ENCODE measurements at regions not wholly inside any gene's neighbourhood (a gene's known extent, or its start where the extent isn't known, plus 50 kb on each side); places are given as distances from the start of the nearest gene placed in this dataset.
"Not testable (repeated sequence)": the region's sequence is repeated elsewhere in the genome, so short reads cannot be mapped to it uniquely, and the experiment has no call there.

DNA sequence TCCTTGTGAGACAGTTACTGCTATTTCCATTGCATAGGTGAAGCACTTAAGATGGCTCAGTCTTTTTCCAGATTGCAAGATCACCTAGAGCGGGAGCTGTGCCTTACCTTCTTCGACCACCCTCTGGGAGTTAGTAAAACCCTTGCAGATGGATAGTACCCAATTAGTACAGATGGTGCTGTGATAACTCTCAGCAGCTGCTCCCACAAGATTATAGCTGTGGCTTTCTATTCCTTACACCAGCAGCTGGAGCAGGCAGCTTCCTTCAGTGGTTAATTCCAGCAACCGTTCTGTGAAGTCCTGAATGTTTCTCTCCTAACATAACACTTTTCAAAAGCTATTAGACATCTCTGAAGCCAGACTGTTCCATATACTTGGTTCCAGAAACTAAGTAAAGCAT, 796.8 kb downstream of the XPNPEP1 start:
- in situ Hi-C loops (cut with HindIII; ENCODE audit: low sequenced_read_pairs), result no loop called here

GRCh38 chr10:109126016-109126415, 797.3 kb downstream of the XPNPEP1 start:
- in situ Hi-C loops (cut with HindIII; ENCODE audit: low sequenced_read_pairs), result no loop called here

- in situ Hi-C loops (cut with HindIII; ENCODE audit: low sequenced_read_pairs), result no loop called here
Measured at GRCh38 chr10:109115179-109115578, 808.1 kb downstream of the XPNPEP1 start.

DNA sequence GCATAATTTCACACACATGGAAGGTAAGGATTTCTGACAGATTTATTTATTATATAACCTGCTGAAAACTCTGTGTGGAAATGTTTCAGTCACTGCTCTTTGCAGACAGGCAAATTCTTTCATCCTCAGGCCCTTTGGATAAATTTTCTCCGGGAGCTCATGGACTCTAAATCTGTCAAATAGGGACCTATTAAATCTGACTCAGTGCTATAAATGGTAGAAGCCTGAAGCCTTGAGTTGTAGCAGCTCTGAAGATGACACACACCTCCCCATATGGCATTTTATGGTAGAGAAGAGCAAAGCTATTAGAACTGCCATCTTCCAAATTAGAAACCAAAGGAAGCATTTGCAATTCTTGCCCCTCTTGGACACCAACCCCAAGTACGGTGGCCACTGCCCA, 808.7 kb downstream of the XPNPEP1 start:
- in situ Hi-C loops (cut with HindIII; ENCODE audit: low sequenced_read_pairs), result no loop called here

GRCh38 chr10:109106604-109107003, 816.7 kb downstream of the XPNPEP1 start:
- in situ Hi-C loops (cut with HindIII; ENCODE audit: low sequenced_read_pairs), result no loop called here

GRCh38 chr10:109105725-109106124, 817.6 kb downstream of the XPNPEP1 start:
- in situ Hi-C loops (cut with HindIII; ENCODE audit: low sequenced_read_pairs), result no loop called here

- in situ Hi-C loops (cut with HindIII; ENCODE audit: low sequenced_read_pairs), result no loop called here
Measured at GRCh38 chr10:109104806-109105205, 818.5 kb downstream of the XPNPEP1 start.

- in situ Hi-C loops (cut with HindIII; ENCODE audit: low sequenced_read_pairs), result no loop called here
Measured at GRCh38 chr10:109103278-109103677, 820.0 kb downstream of the XPNPEP1 start.

- in situ Hi-C loops (cut with HindIII; ENCODE audit: low sequenced_read_pairs), result no loop called here
Measured at GRCh38 chr10:109089779-109090178, 833.5 kb downstream of the XPNPEP1 start.

DNA sequence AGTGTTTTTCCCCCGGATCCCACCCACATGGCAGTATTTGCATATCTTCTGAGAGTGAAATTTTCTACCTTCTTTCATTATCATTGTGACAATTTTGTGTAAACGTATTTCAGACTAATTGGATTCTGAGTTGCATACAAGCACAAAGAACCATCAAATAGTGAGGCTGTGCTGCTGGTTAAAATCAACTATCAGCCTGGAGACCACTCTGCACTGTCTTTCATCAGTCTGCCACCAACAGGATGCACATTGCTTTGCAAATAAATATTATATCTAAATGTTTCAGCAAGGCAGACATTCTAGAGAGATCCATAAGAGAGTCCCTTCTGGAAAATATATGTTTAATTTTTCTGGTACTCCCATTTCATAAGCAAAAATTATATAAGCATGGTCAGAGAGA, 851.8 kb downstream of the XPNPEP1 start:
- in situ Hi-C loops (cut with HindIII; ENCODE audit: low sequenced_read_pairs), result no loop called here

GRCh38 chr10:109070492-109070891, 852.8 kb downstream of the XPNPEP1 start:
- in situ Hi-C loops (cut with HindIII; ENCODE audit: low sequenced_read_pairs), result no loop called here

DNA sequence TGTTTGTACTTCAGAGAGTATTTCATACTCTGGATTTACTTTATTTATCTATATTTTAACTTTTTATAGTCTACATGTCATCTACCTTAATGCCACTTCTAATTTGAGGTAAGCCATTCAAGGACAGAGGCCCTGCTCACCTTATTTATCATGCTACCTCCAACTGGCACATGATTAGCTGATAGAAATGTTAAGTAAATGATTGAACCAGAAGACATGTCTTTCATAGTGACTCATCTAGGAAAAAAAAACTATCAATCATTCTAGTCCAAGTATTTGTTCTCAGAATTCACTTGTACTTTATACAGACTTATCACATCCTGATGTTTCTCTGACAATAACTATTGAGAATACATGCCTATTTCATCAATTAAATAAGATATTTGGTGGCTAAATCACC, 856.3 kb downstream of the XPNPEP1 start:
- in situ Hi-C loops (cut with HindIII; ENCODE audit: low sequenced_read_pairs), result no loop called here

GRCh38 chr10:109065821-109066220, 857.5 kb downstream of the XPNPEP1 start:
- in situ Hi-C loops (cut with HindIII; ENCODE audit: low sequenced_read_pairs), result no loop called here

- in situ Hi-C loops (cut with HindIII; ENCODE audit: low sequenced_read_pairs), result no loop called here
Measured at GRCh38 chr10:109062371-109062770, 860.9 kb downstream of the XPNPEP1 start.

GRCh38 chr10:109055243-109055642, 868.1 kb downstream of the XPNPEP1 start:
- in situ Hi-C loops (cut with HindIII; ENCODE audit: low sequenced_read_pairs), result no loop called here

DNA sequence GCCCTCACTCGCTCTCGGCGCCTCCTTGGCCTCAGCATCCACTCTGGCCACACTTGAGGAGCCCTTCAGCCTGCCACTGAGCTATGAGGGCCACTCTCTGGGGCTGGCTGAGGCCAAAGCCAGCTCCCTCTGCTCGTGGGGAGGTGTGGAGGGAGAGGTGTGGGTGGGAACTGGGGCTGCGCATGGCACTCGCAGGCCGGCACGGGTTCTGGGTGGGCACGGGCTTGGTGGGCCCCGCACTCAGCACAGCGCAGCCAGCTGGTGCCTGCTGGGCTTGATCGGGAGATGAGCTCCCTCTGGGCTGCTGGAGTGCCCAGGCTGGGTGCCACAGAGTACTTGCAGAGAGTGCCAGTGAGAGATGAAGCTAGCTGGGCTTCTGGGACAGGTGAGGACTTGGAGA, 875.5 kb downstream of the XPNPEP1 start:
- in situ Hi-C loops (cut with HindIII; ENCODE audit: low sequenced_read_pairs), result no loop called here

- in situ Hi-C loops (cut with HindIII; ENCODE audit: low sequenced_read_pairs), result not testable (repeated sequence)
Measured at GRCh38 chr10:109046427-109046826, 876.9 kb downstream of the XPNPEP1 start.

GRCh38 chr10:109040622-109041021, 882.7 kb downstream of the XPNPEP1 start:
- in situ Hi-C loops (cut with HindIII; ENCODE audit: low sequenced_read_pairs), result no loop called here

DNA sequence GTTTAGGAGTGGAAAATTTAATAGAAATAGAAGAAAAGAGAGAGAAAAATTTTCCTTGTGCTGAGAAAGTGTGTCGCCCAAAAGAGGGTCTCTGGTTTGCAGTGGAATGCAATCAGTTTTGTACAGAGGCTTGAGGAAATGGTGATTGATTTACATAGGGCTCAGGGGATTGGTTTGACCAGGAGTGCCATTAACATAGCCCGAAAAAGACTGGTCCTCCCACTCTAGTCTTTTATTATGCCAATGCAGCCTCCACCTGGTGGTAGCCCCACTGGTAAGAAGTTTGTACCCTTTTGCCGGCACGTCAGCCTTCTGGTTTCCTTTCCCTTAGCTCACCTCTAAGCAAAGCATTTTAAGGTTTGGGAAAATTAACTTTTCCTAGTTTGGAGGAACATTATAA, 885.3 kb downstream of the XPNPEP1 start:
- in situ Hi-C loops (cut with HindIII; ENCODE audit: low sequenced_read_pairs), result no loop called here

- in situ Hi-C loops (cut with HindIII; ENCODE audit: low sequenced_read_pairs), result no loop called here
Measured at GRCh38 chr10:109030581-109031210, 892.6 kb downstream of the XPNPEP1 start.

DNA sequence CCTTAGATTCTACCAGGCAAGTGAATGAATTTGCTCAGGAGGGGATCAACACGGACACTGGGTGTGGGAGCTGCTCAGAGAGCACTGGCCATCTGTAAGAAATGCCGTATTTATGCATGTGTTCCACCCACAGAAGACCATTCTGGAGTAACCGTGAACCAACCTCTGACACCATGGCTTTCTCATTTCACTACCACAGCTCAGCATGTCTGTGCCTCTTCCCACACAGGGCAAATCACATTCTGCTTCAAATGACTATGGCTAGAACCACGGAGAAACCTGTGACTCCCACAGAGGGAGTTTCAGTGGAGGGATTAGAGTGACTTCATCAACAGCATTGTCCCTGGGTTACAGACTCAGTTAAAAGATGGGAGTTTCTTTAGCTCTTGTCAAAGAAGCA, 893.4 kb downstream of the XPNPEP1 start:
- in situ Hi-C loops (cut with HindIII; ENCODE audit: low sequenced_read_pairs), result no loop called here

- in situ Hi-C loops (cut with HindIII; ENCODE audit: low sequenced_read_pairs), result no loop called here
Measured at GRCh38 chr10:109027534-109028185, 895.7 kb downstream of the XPNPEP1 start.

GRCh38 chr10:109025172-109025571, 898.1 kb downstream of the XPNPEP1 start:
- in situ Hi-C loops (cut with HindIII; ENCODE audit: low sequenced_read_pairs), result no loop called here

All from endothelial cell of hepatic sinusoid (primary cell).